ENCODE measurements at regions not wholly inside any gene's neighbourhood (a gene's known extent, or its start where the extent isn't known, plus 50 kb on each side); places are given as distances from the start of the nearest gene placed in this dataset.
"Not testable (repeated sequence)": the region's sequence is repeated elsewhere in the genome, so short reads cannot be mapped to it uniquely, and the experiment has no call there.

DNA sequence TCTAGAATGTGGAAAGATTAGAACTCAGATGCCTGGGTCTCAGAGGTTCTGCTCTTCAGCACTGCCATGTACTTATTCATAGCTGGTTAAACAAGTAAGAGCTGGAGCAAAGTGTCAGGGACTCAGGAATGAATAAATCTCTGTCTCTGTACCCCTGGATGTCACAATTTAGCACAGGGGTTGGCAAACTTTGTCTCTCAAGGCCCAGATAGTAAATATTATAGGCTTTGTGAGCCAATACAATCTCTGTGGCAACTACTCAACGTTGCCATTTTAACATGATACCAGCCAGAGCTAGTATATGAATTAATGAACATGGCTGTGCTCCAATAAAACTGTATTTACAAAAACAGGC, 220.3 kb upstream of the MON1B start:
- no peak for DNase-seq (ENCODE audit: low read depth, low spot score)

DNA sequence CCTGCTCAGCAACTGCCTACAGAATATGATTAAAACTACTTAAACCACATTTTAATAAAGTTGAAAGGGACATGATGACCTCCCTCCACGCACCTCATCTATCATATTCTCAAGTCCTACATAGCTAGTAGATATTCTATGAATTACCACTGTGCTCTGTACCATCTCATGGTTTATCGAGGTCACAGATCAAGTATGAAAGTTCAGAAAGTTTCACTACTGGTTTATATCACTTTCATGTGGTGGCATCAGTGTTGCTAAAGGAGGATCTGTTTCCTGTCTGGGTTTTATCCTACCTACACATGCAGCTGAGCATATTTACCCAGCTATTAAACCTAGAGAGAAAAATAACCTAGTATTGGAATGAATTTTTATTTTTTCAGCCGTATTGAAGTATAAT, 214.9 kb upstream of the MON1B start:
- no peak for DNase-seq (ENCODE audit: low read depth, low spot score)

DNA sequence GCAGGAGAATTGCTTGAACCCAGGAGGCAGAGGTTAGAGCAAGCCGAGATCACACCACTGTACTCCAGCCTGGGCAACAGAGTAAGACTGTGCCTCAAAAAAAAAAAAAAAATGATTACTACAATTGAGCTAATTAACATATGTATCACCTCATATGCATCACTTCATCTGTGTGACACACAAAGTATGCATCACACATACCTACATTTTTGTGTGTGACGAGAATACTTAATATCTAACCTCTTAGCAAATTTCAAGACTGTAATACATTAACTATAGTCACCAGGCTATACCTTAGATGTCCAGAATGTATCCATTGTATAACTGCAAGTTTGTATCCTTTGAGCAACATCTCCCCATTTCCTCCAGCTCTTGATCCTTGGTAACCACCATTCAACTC, 214.2 kb upstream of the MON1B start:
- DNase-seq (ENCODE audit: low read depth, low spot score) = no peak

DNA sequence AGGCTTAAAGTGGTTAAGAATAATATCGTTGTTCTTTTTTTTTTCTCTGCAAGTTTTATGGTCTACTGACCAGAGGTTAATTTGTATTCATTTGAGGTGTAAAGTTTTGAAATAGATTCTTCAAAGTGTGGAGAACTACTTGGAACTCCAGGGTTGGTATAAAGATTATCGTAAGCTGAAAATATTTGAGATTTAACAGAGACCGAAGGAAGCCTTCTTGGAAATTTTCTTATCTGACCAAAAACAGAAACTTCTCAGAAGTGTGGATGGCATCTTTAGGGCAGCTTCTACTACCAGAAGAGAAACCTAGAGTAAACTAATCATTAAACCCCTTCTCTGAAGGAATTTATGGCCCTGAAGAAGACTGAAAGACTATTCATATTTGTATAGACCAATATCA, 206.8 kb upstream of the MON1B start:
- DNase-seq (ENCODE audit: low read depth, low spot score) = no peak

DNA sequence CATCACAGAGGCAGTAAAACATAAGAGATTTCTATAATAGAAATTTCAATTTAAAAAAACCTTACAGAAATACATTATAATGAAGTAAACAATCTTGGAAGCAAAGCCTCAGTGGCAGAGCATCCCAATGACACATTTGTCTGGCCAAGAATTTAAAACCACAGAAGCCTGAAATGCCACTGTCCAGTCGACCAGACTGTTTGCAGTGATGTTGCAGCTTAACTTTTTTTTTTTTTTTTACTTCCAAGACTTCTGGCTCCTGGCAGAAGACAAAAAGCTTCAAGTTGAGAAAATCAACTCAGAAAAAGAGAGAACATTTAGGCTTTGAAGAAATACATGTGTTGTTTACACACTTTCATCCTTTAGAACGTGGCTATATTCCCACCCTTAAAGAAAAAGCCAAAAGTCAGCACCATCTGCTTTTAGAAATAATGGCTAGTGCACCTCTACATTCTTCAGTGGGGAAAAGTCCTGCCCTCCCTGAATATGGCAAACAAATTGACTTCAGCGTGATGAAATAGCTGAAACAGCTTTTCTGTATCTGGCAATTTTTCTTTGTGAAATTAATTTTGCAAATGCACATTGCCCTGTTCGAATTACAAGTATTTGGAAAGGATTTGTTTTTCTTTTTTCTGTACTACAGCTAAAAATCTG, 205.5 kb upstream of the MON1B start:
- DNase-seq (ENCODE audit: low read depth, low spot score) = no peak

DNA sequence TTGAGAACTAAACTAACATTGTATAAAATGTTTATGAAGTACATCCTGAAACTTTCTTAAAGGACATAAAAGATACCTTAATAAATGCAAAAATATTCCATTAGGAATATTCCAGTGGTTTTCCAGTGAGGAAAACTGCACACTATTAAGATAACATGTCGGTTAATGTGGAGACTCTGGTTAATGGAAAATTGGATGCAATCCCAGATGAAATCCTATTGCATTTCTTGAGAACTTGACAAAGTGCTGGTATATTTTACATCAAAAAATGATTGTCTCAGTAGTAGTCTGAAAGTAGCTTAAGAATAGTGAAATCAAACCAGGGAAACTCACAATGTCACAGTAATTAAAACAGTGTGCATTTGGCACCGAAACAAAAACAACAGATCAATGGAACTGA, 202.5 kb upstream of the MON1B start:
- DNase-seq (ENCODE audit: low read depth, low spot score) = no peak

DNA sequence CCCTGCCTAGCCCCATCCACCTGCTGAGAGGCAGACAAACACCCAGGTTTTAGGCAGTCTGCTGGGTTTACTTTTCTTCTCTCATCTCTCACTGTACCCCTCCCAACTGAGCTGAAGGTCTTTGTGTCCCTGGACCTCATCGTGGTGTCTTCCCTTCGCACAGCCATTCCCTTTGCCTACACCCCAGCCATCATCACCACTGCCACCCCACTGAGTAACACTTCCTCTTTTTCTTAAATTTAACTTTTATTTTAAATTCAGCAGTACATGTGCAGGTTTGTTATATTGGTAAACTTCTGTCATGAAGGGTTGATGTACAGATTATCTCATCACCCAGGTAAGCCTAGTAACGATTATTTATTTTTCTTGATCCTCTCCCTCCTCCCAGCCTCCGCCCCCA, 188.3 kb upstream of the MON1B start:
- DNase-seq (ENCODE audit: low read depth, low spot score) = no peak

DNA sequence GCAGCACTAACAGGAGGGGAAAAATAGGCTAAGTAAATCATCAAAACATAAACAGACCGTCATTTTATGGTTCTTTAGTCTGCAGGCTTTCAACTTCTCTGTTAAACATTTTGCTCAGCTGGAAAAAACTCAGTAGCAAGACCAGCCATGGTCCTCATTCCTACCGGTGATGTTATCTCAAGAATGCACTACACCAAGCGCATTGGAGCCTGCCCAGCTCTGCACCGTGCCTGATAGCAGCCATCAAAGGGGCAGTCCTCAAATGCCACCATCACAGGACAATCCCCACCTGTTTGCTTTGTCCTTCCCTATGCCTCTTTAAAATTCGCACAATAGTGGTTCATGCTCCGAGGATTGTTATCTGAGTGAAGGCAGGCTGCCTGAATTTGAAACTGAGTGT, 181.5 kb upstream of the MON1B start:
- no peak for DNase-seq (ENCODE audit: low read depth, low spot score)

DNA sequence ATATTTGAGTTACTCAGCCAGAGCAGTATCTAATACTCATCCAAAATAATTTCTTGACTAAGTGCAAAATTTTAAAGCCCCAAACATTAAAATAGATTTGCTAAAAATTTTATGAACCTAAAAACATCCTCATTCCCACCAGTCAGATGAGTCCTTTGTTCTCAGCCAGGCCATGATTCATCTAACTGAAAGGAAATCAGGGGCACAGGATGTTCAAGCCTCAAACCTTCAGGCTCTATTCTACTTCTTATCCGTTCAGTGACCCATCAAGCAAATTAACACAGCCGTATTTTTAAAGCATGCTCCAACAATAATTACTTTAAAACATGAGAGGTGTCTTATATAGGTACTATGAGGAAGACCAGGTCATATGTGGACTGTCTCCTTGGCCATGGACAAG, 176.5 kb upstream of the MON1B start:
- DNase-seq (ENCODE audit: low read depth, low spot score) = no peak

DNA sequence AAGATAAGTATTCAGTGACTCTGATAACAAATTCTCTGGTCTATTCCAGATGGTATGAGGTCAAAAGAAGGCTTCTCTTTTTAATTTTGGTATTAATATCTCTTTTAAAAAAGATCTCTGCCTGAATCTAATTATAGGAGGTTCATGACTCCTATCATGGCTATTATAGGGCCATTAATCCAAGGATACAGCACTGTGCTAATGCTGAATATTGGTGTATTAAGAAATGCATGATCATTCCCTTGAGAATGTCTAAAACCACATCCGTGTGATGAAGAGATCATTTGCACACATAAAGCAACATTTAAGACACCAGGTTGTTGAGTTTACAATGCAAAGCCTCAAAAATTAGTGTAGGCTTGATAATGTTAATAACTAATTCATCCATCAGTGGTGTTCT, 160.4 kb upstream of the MON1B start:
- DNase-seq (ENCODE audit: low read depth, low spot score) = no peak

DNA sequence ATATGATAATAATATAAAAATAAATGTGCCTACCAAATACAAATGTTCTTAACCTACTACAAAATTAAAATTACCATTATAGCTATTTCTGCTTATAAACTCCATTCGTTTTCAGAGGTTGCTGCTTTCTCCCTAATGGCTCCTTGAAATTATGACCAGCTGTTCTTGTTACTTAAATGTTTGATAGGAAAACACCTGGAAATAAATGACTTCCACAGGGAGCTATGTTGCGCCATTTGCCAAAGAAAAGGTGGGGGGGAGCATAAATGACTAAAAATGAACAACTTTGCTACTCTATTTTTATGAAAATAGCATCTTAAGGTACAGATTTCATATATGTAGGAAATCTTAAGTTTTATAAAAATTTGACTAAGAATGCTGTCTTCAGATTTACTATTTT, 157.5 kb upstream of the MON1B start:
- DNase-seq (ENCODE audit: low read depth, low spot score) = no peak

DNA sequence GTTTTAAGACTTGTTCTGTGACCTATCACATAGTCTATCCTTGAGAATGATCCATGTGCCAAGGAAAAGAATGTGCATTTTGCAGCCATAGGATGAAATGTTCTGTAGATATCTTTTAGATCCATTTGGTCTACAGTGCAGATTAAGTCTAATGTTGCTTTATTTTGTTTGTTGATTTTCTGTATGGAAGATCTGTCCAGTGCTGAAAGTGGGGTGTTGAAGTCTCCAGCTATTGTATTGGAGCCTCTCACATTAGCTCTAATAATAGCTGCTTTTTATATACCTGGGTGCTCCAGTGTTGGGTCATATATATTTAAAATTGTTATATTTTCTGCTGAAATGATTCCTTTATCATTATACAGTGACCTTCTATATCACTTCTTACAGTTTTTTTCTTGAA, 155.6 kb upstream of the MON1B start:
- no peak for DNase-seq (ENCODE audit: low read depth, low spot score)

DNA sequence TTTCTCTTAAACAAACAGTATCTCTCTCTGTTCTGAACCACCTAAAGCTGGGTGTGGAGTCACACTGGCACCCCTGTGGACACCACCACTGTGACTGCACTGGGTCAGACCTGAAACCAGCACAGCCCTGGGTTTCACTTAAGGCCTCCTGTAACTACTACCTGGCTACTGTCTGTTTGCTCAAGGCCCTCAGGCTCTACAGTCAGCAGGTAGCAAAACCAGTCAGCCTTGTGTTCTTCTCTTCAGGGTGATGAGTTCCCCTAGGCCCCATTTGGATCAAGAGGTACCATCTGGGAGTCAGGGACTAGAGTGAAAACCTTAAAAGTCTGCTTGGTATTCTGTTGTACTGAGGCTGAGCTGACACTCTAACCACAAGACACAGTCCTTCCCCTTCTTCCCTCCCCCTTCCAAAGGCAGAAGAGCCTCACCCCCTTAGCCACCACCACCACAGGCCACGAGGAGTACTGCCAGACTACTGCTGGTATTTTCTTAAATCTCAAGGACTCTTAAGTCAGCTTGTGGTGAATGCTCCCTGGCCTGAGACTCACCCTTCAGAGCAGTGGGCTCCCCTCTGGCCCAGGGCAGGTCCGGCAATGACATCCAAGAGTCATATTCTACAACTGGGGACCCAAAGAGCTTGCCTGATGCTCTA, 153.2 kb upstream of the MON1B start:
- no peak for DNase-seq (ENCODE audit: low read depth, low spot score)

DNA sequence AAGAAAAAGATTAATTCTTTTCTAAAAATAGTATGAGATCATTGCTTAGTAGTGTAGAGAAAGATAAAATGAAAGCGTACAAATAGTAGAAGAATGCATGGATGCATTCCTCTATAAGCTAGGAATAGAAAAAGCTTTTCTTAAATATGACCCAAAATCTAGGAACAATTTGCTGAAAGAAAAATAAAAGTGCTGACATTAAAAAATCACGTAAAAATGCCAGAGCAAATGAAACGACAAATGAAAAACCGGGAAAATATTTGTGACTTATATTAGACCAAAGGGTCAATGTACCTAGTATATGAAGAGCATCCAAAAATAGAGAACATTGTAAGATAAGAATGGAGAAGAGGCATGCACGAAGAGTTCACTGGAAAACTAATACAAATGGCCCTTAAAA, 149.5 kb upstream of the MON1B start:
- no peak for DNase-seq (ENCODE audit: low read depth, low spot score)

DNA sequence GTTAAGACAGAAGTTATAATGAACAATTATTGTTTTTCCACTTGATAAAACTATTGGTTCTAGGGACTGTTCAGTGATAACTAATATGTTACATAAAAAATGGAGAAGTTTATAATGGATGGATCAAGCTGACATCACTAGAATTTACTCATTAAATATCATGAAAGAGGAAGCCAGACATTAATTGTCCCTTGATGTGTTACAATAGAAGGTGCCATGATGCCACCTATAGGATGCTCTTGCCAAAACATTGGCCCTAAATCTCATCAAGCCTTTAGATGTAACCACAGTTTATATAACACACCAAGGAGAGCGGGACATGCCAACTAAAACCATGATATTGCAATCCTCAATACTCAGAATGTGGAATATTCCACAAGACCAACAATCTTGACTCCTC, 147.9 kb upstream of the MON1B start:
- DNase-seq (ENCODE audit: low read depth, low spot score) = no peak

DNA sequence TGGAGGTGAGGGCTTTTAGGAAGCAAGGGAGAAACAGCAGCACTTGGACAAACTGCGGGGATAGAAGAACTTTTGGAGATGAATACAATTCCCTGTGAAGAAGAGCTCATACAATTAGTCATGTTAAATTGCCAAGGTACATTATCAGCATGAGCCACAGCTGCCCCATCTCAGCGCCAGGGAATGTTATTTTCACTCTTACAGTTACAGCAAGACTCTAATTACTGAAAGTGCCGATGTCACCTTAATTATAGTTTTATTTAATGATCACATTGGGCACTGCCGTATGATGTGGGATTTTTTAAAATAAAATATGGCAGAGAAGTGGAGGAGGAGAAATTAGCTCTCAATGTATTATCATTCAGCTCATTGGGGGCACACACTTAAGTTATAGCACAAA, 144.8 kb upstream of the MON1B start:
- no peak for DNase-seq (ENCODE audit: low read depth, low spot score)

DNA sequence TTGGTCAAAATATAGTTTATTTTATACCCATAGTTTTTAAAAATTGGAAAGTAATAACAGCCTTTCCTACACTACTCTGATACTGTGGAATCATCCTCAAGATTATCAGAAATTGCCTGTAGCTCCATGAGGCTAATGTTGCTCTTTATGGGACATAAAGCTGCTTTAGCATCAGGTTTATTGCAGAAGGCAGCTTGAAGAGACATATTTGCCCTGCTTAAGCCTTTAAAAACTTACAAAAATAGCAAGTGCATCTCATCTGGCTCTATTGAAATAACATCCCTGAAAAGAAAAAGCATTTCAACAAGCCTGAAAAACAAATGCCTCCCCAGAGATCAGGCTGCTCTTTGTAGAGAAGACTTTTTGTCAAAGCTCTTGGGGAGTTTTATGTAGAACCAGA, 142.9 kb upstream of the MON1B start:
- DNase-seq (ENCODE audit: low read depth, low spot score) = no peak

DNA sequence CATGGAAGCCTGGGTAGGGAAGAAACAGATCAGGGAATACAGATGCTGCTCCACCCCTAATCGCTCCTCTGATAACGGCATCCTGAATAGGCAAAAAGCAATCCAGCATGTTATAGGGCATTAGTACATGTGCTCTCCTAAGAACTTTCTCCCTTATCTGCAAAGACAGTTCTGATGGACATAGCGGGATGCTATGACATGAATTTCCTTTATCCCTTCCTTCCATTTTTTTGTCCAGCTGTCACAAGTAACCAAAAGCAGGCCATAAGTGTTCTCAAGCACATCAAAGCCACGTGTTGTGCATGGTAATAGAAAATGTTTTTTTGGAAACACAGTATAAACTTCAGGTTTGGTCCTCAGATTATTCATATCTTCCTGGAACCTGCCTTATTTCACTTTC, 141.4 kb upstream of the MON1B start:
- no peak for DNase-seq (ENCODE audit: low read depth, low spot score)

DNA sequence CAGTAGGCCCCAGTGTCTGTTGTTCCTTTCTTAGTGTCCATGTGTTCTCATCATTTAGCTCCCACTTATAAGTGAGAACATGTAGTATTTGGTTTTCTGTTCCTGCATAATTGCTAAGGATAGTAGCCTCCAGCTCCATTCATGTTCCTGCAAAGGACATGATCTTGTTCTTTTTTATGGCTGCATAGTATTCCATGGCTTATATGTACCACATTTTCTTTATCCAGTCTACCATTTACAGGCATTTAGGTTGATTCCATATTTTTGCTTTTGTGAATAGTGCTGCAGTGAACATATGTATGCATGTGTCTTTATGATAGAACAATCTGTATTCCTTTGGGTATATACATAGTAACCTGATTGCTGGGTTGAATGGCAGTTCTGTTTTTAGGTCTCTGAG, 134.4 kb upstream of the MON1B start:
- not testable (repeated sequence) for DNase-seq (ENCODE audit: low read depth, low spot score)

DNA sequence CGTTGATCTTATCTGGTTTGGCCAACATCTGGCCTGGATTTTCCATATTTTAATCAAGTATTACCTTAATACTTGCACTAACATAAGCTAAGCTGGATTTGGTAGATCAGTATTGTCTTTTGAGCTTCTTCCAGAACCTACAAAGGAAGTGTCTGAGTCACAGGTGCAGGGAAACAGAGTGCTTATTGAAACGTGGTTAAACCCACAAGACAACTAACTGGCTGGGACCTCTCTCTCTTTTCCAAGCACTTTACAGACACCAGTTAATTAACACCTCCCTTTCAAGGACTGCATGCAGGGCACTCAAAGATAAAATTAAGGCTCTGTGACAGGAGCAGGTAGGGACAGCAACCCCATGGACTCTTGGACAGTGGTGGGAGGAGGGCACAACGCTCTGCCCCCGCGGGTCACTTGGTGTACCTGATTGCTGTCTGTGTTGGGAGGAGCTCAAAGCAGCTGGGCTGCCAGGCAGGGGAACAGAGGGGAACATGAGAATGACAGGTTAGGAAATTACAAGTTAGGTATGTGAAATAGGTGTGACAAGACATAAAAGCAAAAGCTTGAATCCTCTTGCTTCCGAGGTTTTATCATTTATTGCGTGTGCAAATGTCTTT, 133.7 kb upstream of the MON1B start:
- DNase-seq (ENCODE audit: low read depth, low spot score) = no peak

DNA sequence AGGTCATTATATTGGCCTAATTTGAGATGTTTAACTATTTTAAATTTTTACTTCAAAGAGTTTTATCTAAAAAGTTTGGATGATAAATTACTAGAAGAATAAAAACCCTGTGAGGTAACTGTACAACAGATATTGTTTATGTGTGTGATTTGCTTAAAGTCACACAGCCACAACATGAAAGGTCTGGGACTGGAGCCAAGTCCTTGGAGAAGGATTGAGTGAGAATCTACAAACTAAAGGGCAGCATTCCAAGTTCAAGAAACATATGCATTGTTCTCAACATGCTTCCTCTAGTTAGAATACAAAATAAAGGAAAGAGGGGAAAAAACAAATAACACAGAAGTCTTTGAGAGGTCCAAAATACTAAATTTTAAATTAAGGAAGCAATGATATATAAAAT, 131.5 kb upstream of the MON1B start:
- peak; percentile 24 for DNase-seq (ENCODE audit: low read depth, low spot score)

DNA sequence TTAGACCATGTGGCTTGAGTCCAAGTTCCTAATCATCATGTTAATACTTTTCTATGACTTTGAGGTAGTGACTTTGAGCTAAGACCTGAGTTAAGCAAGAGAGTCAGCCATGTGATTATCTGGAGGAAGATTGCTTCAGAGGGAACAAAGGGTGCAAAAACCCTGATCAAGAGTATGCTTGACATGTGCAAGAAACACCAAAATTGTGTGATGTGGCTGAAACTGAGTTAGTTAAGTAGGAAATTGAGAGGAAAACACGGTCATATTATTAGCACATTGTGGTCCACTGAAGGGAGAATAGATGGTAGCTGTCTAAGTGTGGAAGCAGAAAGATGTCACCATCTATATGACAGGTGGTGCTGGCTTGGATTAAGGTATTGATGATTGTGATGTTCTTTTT, 130.4 kb upstream of the MON1B start:
- DNase-seq (ENCODE audit: low read depth, low spot score) = no peak

DNA sequence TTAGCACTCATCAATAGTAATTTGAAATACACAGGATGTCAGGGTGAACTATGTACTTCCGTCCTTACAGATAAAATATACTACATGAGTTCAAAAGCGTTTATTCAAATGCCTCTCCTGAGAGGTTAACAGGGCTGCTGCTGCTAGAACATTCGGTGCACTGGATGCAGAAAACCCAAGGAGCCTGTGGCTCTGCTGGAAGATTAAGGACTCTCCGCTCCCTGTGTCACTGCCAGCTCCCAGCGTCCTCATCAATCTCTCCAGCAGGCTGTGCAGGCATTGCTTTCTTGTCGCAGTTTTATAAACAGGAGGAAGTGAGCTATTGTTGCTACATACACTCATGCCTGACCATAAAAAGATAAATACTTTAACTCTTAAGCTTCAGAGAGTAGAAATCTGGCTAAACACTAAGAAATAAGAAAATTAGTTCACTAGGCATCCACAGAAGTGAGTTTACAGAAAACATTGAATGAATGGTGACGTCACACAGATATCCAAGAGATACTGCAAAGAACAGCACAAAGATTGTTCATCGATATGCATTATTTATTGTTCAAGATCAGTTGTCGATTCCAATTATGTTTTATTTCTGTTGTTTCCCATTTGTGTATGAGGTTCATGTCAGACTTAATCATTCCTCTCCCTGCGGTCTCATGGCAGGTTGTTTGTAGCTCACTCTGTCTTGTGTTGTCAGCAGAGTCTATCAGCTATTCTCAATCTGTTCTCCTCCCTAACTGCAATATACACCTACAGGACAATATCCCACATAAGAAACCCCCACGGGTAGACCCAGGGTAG, 127.9 kb upstream of the MON1B start:
- no peak for DNase-seq (ENCODE audit: low read depth, low spot score)

All from pulmonary artery endothelial cell (primary cell).